GM21360 (cell line): ENCODE measurements at regions not wholly inside any gene's neighbourhood (a gene's known extent, or its start where the extent isn't known, plus 50 kb on each side); places are given as distances from the start of the nearest gene placed in this dataset.
"Not testable (repeated sequence)": the region's sequence is repeated elsewhere in the genome, so short reads cannot be mapped to it uniquely, and the experiment has no call there.

Source experiments
- ATAC-seq: cut with Tn5 transposase; IDR thresholded peaks from one replicate; pipeline ENCODE4 v1.9.1; 2021; ENCODE audit warnings: mild to moderate bottlenecking, moderate library complexity; ENCODE audit not compliant: unreplicated experiment

DNA sequence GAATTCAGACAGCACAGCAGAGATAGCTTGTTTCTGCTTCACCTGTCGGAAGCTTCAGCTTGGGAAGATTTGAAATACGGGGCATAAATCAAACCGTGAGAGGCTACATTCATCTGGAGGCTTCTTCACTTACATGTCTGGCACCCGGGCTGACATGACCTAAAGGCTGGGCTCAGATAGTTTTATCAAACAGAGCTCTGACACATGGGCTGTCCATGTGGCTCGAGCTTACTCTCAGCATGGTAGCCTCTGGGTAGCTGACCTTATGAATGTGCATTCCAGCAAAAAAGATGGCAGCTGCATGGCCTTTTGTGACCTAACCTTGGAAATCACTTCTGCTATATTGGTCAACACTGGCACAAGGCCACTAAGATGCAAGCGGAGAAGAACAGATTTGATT lies 414.5 kb downstream of the NDFIP2 start:
- ATAC-seq, result no peak

DNA sequence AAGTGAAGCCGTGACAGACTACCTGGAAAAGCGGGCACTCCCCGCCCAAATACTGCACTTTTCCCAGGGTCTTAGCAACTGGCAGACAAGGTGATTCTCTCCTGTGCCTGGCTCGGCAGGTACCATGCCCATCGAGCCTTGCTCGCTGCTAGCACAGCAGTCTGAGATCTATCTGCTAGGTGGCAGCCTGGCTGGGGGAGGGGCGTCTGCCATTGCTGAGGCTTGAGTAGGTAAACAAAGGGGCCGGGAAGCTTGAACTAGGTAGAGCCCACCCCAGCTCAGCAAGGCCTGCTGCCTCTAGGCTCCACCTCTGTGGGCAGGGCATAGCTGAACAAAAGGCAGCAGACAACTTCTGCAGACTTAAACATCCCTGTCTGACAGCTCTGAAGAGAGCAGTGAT lies 406.3 kb downstream of the NDFIP2 start:
- ATAC-seq, result not testable (repeated sequence)

- ATAC-seq, result no peak
Measured at GRCh38 chr13:79886601-79887000, 405.6 kb downstream of the NDFIP2 start.

DNA sequence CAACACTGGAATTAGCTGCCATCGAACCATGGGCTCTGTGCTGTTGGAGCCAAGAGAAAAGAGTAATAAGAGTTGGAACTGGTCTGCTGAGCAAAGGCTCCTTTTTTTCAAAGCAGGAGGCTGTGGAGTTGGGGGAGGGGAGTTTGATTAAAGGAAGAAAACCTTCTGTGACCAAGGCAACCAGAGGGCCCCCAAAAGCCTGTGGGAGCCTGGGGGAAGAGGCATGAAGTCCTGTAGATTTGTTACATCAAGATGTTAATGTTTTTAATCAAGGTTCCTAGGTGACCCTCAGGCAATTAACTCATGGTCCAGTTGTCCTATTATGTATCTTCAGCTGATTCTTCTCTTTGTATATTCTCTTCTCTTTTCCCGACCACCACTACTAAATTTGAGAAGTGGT lies 403.9 kb downstream of the NDFIP2 start:
- ATAC-seq, result no peak

DNA sequence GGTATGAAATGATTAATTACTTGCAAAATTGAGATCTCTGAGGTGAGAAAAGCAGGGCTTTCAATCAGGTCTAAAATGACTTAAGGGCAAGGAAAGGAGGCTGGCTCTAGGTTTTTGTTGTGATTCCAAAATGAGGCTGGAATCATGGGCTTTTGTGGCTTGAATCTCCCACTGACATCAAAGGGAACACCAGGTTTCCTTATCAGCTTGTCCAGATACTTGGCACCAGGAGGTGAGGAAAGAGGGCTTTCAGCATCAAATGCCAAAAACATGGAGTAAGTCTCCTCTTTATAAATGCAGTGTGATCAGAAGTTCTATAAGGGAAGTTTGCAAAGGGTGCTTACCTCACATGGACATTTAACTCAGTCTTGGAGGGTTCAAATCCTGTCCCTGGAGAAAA lies 402.3 kb downstream of the NDFIP2 start:
- ATAC-seq, result no peak

DNA sequence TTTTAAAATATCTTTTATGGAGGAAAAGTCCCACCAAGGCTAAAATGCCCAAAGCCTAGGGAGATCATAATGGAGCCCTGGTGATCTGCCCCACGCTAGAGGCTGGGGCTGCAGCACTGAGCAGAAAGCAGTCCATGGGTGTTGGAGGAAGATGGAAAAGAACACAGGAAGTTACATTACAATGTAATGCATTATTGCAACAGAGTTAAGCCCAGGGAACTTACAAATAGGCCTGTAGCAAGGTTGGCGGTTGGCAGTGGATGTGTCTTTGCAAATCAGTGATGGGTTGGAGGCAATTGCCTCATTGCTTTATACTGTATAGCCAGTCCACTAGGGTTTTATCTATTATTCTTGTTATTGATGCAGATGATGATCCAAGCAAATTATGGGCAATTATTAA lies 399.9 kb downstream of the NDFIP2 start:
- ATAC-seq, result no peak

DNA sequence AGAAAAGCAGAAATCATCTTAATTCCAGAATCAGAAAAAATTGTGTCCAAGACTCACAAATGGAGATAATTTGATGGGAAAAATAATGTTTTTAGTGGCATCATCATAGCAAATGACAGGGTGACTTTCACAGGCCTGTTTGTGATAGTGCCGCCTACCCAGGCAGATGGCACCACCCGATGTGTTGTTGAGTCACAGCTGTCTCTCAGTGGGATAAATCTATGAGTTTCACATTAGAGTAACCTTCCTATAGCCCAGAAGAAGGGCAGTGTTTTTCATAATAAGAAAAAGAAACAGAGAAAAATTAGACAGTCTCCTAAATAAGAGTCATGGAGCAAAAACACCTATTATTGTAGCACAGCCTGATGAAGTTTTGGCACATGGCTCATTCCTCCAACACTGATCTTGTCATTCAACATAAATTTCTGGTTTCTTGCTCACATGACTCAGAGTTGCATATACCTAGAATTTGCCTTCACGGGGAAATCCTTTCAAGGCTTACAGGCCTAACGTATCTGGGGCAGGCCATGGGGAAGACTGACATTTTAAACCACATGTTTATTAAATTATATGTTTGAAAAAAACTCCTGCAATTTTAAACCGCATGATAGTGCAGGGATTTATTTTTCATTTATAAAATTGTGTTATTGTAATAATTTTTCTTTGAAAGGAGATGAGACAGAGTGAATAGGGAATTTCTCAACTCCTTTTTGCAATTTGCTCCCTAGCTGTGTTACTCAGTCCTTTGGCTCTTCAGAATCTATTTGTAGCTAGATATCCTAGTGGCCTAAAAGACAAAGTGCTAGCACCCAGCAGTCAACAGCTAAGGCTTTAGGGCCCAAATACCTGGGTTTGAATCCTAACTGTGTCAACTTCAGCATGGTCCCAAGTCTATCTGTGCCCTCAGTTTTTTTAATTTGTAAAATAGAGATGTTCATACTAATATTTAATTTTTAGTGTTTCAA lies 393.7 kb downstream of the NDFIP2 start:
- ATAC-seq, result no peak

GRCh38 chr13:79871594-79871993 lies 390.6 kb downstream of the NDFIP2 start:
- ATAC-seq, result no peak

DNA sequence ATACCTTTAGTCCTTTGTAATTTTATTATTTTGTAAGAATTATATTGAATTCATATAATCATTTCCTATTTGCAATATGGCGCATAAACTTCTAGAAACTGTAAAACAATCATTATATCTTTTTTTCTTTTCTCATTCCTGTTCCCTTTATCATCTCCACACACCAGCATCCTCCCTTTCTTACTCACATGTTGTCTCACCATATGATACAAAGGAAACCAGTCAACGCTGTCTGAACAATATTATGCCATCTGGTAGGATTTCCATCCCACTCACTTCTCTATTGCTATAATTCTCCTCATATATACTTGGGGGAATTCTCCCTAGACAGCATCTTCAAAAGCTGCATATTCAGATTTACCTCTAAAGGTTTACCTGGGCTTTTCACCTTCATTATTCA lies 389.8 kb downstream of the NDFIP2 start:
- ATAC-seq, result no peak

- ATAC-seq, result no peak
Measured at GRCh38 chr13:79870123-79870522, 389.2 kb downstream of the NDFIP2 start.

DNA sequence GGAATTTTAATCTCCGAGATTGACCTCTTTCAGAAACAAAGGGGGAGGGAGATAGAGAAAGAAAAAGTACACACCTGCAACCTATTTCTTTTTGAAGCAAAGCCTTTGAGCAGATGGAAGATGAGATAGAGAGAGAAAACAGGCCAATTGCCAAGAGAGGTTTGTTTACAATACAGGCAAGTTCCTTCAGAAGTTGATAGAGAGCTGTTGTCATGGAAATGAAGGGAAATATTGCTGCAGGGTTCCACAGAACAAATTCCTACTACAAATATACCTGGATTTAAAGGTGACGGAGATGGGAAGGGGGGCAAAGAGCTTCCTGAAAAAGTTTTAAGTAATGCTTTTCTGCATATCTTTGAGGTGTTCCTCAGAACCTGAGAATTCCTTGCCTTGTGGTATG lies 388.4 kb downstream of the NDFIP2 start:
- no peak for ATAC-seq

DNA sequence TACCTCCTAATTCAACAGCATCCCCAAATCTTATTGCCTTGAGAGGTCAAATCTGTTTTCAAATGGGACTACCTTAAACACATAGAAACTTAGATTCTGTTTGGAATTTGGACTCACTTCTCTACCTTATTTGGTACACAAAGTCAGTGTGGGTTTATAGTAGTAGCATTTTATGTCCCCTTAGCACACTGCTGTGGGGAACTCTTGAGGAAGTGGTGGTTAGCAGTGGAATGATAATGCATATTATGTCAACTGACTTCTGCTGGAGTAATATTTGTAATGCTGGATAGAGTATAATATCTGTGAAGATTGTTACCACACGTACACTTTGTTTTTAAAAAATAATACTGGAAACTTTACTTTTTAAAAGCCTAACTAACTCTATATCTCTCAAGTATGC lies 386.3 kb downstream of the NDFIP2 start:
- ATAC-seq, result no peak

GRCh38 chr13:79866436-79866835 lies 385.5 kb downstream of the NDFIP2 start:
- ATAC-seq, result no peak

DNA sequence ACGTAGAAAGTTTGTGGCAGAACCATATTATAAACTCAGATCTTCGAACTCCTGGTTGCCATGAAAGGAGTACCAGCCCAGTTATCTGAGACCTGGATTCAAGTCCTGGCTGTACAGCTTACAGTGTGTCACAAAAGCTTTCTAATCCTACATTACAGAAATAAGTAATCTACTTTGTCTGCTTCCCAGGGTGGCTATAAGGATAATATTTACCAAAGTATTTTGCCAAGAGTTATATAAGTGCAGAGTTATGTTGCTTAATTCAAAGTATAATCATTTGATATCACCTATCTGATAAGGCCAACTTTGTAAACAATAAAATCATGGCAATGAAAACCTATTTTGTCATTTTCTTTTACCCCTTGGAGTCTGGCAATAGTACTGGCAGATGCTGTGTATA lies 381.6 kb downstream of the NDFIP2 start:
- no peak for ATAC-seq

GRCh38 chr13:79861731-79862130 lies 380.8 kb downstream of the NDFIP2 start:
- no peak for ATAC-seq

GRCh38 chr13:79860791-79861190 lies 379.8 kb downstream of the NDFIP2 start:
- no peak for ATAC-seq

DNA sequence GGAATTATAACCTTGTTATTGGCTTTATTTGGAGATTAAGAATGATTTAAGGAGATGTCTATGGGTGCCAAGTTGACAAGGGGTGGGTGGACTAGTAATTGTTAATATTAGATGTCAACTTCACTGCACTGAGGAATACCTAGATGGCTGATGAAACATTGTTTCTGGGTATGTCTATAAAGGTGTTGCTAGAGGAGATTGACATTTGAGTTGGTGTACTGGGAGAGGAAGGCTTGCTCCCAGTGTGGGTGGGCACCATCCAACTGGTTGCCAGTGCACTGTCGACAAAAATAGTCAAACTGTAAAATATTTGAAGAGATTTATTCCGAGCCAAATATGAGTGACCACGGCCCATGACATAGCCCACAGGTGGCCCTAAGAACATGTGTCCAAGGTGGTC lies 378.8 kb downstream of the NDFIP2 start:
- no peak for ATAC-seq

DNA sequence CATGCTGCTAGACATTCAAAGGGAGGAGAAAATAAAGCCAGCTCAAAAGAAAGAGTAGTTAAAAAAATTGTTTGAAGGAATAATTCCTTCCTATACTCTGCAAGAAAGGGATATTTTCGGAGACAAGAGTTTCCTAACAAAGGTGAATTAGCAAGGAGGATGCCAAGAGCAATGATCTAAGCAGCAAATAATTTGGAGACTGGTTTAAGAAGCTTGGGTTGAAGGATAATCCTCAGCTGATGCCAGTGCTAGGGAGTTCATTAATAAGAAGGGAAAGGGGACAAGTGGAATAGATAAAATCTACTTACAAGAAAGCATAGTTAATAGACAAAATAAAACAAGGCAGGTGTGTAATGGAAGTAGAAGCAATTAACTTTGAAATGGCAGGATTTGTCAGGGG lies 372.3 kb downstream of the NDFIP2 start:
- ATAC-seq, result no peak

DNA sequence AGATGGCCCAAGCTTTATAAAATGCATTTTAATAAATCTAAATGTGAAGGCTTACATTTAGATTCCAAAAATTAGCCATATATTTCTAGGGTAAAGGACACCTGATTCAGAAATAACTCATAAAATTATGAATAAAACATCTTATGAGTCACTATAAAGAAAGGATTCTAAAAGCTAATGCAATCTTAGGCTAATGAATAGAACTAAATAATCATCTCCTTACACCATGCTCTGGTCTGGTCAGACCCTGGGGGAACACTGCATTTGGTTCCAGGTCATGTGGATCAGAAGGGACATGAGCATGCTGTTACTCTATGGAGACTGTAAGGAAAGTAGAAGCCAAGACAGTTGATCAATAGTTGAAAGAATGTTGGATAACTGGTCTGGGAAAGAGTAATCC lies 370.4 kb downstream of the NDFIP2 start:
- ATAC-seq, result no peak

DNA sequence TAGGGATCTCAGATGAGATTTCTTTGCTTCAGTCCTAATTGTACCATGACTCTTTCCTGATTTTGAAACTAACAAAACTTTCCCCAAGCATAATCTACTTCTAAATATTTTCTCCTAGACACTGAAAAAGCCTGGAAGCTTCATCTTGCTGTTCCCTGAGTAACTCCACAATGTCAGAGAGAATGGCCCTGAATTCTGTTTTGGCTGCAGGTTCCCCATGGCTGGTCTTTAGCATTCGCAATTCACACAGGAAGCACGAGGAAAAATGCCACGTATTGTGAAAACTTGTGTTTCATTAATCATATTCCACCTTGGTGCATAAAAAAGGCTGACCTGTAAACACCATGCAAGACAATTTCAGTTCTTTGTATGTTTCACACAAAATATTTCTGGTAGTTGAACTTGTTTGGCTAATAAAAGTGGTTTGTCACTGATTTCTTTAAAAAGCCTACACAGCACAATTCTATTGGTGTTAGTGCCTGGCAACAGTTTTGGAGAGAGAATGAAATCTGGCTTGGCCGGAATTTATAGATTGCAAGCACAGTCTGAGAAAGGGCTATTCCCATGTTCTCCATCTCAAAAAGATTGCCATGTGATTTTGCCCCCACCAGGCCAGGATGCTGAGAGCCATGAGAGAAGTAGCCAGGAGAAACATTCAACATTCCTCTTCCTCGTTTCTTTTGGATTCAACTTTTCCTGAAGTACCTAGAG lies 367.1 kb downstream of the NDFIP2 start:
- no peak for ATAC-seq

DNA sequence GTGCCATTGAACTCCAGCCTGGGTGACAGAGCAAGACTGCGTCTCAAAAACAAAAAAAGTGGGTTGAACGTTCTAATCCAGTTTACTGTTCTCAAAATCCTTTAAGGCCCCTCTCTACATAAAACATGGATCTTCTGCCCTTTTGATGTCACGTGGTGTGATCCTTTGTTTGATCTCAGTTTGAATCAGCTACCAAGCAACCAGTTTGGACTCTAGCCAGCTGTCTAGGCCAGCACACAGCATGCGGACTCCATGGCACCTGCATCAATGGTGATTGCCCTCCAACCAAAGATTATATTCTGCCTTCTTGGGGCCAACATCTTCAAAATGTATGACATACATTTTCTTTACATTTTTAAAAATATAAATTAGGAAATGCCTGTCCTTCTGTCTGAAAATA lies 365.4 kb downstream of the NDFIP2 start:
- no peak for ATAC-seq

DNA sequence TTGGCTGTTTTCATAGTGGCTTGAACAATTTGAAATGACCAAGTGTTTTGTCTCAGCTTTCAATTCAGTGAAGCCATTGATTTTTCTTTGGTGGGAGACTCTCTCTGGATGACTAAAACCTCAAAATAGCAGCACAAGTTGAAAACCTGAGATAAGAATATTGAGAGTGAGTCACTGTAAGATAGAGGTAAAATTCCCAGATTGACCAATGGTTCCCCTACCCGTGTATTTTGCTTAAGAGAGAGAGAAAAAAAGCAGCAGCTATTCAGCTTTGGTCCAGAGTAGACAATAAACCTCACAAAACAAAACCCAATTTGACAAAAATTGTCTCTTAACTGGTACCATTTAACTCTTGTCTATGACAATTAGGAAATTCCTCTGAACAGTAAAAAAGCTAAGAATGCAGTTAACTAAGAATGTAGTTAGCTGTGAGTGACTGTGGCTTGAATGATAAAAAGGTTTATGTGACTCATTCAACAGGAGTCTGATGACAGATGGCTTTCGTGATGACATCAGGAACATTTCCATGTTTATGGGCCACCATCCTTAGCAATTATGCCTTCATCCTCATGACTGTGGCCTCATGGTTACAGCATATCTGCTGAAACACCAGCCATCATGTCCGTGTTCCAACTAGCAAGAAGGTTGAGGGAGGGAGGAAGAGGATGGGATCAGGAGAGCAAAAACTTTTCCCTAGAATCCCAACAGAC lies 356.9 kb downstream of the NDFIP2 start:
- ATAC-seq, result no peak
